CD8-positive, alpha-beta memory T cell (primary cell): ENCODE measurements at regions not wholly inside any gene's neighbourhood (a gene's known extent, or its start where the extent isn't known, plus 50 kb on each side); places are given as distances from the start of the nearest gene placed in this dataset.

Source experiments
- CTCF ChIA-PET: fragments of 350-600 bp; sonication (Branson Sonifier 250); formaldehyde crosslinking; loops from one replicate; lab custom pipeline; 2021; ENCODE audit warnings: antibody characterized with exemption; lab: Charles Lee
- POLR2A ChIA-PET: fragments of 350-600 bp; sonication (Branson Sonifier 250); formaldehyde crosslinking; loops from one replicate; lab custom pipeline; 2021; ENCODE audit warnings: antibody characterized with exemption; lab: Charles Lee
- DNase-seq, 5 donors: peaks; one replicate each; pipeline versions ENCODE4 v3.0.0 to v3.0.0-alpha.2; 2020 to 2022; ENCODE audit warnings: mixed read lengths in 1 of 5
- H3K27ac ChIP-seq: one replicate; pipeline ENCODE4 v1.7.0; 2013; ENCODE audit warnings: low read depth, mild to moderate bottlenecking, low read length, moderate library complexity
- H3K27me3 ChIP-seq: 2 replicates; pipeline ENCODE4 v1.7.0; 2013; ENCODE audit warnings: low read length, mild to moderate bottlenecking; ENCODE audit not compliant: insufficient read depth, poor library complexity, severe bottlenecking
- H3K36me3 ChIP-seq: 2 replicates; pipeline ENCODE4 v1.7.0; 2013; ENCODE audit warnings: mild to moderate bottlenecking, low read length, moderate library complexity; ENCODE audit not compliant: insufficient read depth
- H3K4me1 ChIP-seq: 2 replicates; pipeline ENCODE4 v1.7.0; 2013; ENCODE audit warnings: mild to moderate bottlenecking, low read length, moderate library complexity; ENCODE audit not compliant: insufficient read depth
- H3K4me3 ChIP-seq: 2 replicates; pipeline ENCODE4 v1.7.0; 2013; ENCODE audit warnings: mild to moderate bottlenecking, low read length
- H3K9me3 ChIP-seq: 2 replicates; pipeline ENCODE4 v1.7.0; 2013; ENCODE audit warnings: mild to moderate bottlenecking, low read length
- H3K27ac Mint-ChIP-seq, 8 donors: one replicate each; pipeline ENCODE4 v1.8.0; 2020 to 2021; ENCODE audit warnings: mixed read lengths in 8 of 8, mild to moderate bottlenecking in 6 of 8, inconsistent platforms in 3 of 8, moderate library complexity in 3 of 8
- H3K27me3 Mint-ChIP-seq, 2 donors: one replicate each; pipeline ENCODE4 v1.8.0; 2020 to 2021; ENCODE audit warnings: mixed read lengths in 2 of 2, mild to moderate bottlenecking in 1 of 2, moderate library complexity in 1 of 2
- H3K36me3 Mint-ChIP-seq, 3 donors: one replicate each; pipeline ENCODE4 v1.8.0; 2020 to 2021; ENCODE audit warnings: mixed read lengths in 3 of 3, inconsistent platforms in 1 of 3, mild to moderate bottlenecking in 1 of 3
- H3K4me1 Mint-ChIP-seq, 3 donors: one replicate each; pipeline ENCODE4 v1.8.0; 2020 to 2021; ENCODE audit warnings: mixed read lengths in 3 of 3, inconsistent platforms in 1 of 3, mild to moderate bottlenecking in 1 of 3
- H3K4me3 Mint-ChIP-seq, 7 donors: one replicate each; pipeline ENCODE4 v1.8.0; 2020 to 2021; ENCODE audit warnings: mixed read lengths in 7 of 7, mild to moderate bottlenecking in 6 of 7, moderate library complexity in 4 of 7, inconsistent platforms in 2 of 7
- H3K9me3 Mint-ChIP-seq, 5 donors: one replicate each; pipeline ENCODE4 v1.8.0; 2020 to 2022; ENCODE audit warnings: mixed read lengths in 5 of 5, mild to moderate bottlenecking in 3 of 5, moderate library complexity in 2 of 5, inconsistent platforms in 1 of 5

DNA sequence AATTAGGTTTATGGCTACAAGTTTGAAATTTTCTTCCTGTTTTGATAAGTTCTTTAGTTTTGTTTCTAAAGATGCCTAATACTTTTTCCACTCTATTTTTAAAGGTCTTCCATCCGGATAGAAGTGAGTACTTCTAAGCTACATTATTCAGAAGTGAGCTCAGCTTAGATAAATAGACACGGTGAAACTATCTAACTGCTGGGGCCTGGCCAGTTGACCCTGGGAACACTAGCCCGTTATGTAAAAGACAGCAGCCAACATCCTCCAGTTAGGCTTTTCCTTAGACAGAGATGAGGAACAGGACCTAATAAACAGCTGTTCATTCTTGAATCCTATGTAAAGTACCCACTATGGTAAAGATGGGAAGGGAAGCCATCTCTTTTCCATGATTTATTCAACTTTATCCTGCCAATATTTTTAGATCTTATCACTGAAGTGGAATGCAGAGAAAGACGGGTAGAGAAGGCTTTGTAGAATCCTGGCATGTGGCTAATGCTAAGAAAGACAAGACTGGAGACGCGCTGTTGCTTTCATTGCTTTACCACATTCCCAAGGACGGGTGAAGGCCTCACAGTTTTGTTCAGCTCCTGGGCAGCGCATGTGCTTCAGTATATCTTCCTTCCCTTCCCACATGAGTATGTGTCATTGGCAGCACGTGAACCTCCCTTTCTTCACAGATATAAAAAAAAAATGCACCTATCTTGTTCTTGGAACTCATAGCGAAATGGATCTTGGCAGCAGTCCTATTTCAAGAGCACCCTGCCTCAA lies 340.0 kb upstream of the MEOX2 start:
- no peak for DNase-seq
- Mint-ChIP-seq H3K4me3 (no peak overlapping the region), H3K9me3 (no peaks in the 10 kb centered on the region), H3K4me1 (no peaks in the 10 kb centered on the region), H3K27me3 (peaks cover 1 to 4% of the 10 kb centered on the region in 2 donors), H3K36me3 (no peaks in the 10 kb centered on the region), H3K27ac (no peak overlapping the region)
- Histone ChIP-seq H3K36me3 (no peaks in the 10 kb centered on the region), H3K9me3 (no peaks in the 10 kb centered on the region), H3K4me3 (no peak overlapping the region), H3K27ac (no peak overlapping the region), H3K4me1 (no peaks in the 10 kb centered on the region), H3K27me3 (no peaks in the 10 kb centered on the region)
- ChIA-PET POLR2A (no interaction called here), CTCF (no interaction called here)

DNA sequence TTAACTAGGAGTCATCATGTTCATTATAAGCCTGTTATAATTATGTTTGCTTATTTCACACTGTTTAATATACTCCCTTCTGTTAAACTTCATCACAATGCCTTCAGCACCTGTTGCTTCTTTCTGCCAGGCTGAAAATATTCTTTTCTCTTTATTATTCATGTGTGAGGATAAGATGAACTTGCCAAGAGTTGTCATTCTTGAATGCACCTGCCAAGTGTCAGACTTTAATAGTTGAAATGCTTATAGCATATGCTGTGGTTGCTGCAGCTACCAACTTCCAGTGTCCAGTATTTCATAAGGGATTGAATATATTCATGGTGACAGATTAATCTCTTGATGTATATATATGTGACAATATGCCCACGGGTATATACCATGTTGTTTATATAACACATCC lies 339.2 kb upstream of the MEOX2 start:
- ChIA-PET POLR2A (no interaction called here), CTCF (no interaction called here)
- Mint-ChIP-seq H3K9me3 (no peaks in the 10 kb centered on the region), H3K36me3 (no peaks in the 10 kb centered on the region), H3K27me3 (peaks cover 1 to 4% of the 10 kb centered on the region in 2 donors), H3K4me3 (no peak overlapping the region), H3K27ac (no peak overlapping the region), H3K4me1 (no peaks in the 10 kb centered on the region)
- no peaks in the 10 kb centered on the region for H3K9me3 ChIP-seq
- no peak for DNase-seq
- no peaks in the 10 kb centered on the region for H3K27me3 ChIP-seq
- H3K27ac ChIP-seq: no peak overlapping the region
- H3K4me1 ChIP-seq: no peaks in the 10 kb centered on the region
- H3K4me3 ChIP-seq: no peak overlapping the region
- H3K36me3 ChIP-seq: no peaks in the 10 kb centered on the region

DNA sequence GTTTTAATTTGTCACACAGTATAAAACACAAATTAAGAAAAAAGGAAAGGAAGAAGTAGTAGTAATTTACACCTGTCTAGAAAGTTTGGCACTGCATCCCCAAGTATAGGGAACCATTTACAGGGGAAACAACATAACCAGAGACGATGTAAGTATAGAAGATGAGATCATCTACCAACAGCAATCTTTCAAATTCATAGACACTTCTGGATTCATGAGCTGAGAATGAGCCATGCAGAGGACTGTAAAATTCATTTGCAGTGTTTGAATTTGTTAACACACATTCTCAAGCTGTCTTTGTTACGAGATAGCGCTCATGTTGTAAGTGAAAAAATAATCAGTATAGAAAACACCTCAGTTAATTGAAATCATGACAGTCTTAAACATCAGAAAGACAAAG lies 337.0 kb upstream of the MEOX2 start:
- no peak for DNase-seq
- POLR2A ChIA-PET: no interaction called here
- no peak overlapping the region for H3K4me3 Mint-ChIP-seq
- Histone ChIP-seq H3K4me3 (no peak overlapping the region), H3K4me1 (no peaks in the 10 kb centered on the region), H3K9me3 (no peaks in the 10 kb centered on the region), H3K27me3 (no peaks in the 10 kb centered on the region), H3K36me3 (no peaks in the 10 kb centered on the region), H3K27ac (no peak overlapping the region)
- no peaks in the 10 kb centered on the region for H3K4me1 Mint-ChIP-seq
- H3K9me3 Mint-ChIP-seq: peaks cover 0 to 2% (median 0%) of the 10 kb centered on the region in 5 donors
- H3K27me3 Mint-ChIP-seq: peaks cover 0 to 1% of the 10 kb centered on the region in 2 donors
- H3K27ac Mint-ChIP-seq: no peak overlapping the region
- CTCF ChIA-PET: no interaction called here
- no peaks in the 10 kb centered on the region for H3K36me3 Mint-ChIP-seq

DNA sequence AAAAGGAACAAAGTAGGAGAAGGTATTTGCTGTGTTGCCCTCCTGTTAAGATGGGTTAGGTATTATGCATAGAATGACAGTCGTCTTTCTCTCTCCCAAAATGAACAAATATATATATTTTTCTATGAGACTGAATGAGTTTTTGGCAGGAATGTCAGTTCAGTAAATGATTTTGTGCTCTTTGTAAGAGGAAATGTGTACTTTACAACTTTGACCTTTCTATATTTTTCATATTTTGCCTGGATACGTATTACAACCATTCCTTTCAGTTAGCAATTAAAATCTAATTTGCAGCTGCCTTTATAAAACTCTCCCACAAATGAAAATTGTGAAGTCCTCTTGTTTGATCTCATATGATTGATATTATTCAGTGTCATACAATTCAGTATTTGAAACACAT lies 336.6 kb upstream of the MEOX2 start:
- no peaks in the 10 kb centered on the region for H3K4me1 Mint-ChIP-seq
- H3K27ac Mint-ChIP-seq: no peak overlapping the region
- no peak for DNase-seq
- H3K4me3 Mint-ChIP-seq: no peak overlapping the region
- POLR2A ChIA-PET: no interaction called here
- Histone ChIP-seq H3K4me3 (no peak overlapping the region), H3K27ac (no peak overlapping the region), H3K9me3 (no peaks in the 10 kb centered on the region), H3K36me3 (no peaks in the 10 kb centered on the region), H3K27me3 (no peaks in the 10 kb centered on the region), H3K4me1 (no peaks in the 10 kb centered on the region)
- CTCF ChIA-PET: no interaction called here
- H3K9me3 Mint-ChIP-seq: peaks cover 0 to 2% (median 0%) of the 10 kb centered on the region in 5 donors
- peaks cover 0 to 1% of the 10 kb centered on the region in 2 donors for H3K27me3 Mint-ChIP-seq
- no peaks in the 10 kb centered on the region for H3K36me3 Mint-ChIP-seq

DNA sequence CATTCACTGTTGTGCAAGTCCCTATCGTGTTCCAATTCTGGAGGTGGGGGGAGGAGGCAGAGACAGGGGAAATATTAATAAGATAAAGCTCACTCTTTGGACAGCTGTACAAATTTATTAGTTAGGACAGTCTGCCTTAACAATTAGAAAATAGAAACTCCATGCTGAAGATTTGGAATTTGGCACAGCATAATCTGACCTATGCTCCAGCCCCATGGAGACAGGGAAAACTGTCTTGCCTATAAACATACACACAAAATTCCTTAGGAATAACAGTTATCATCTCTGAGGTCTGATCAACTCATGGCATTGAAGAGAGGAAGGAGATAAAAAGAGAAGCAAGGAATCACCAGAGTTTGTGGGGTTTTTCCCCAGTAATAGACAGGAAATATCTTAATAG lies 335.4 kb upstream of the MEOX2 start:
- no peak for DNase-seq
- Histone ChIP-seq H3K36me3 (no peaks in the 10 kb centered on the region), H3K27me3 (no peaks in the 10 kb centered on the region), H3K9me3 (no peaks in the 10 kb centered on the region), H3K4me1 (no peaks in the 10 kb centered on the region), H3K4me3 (no peak overlapping the region), H3K27ac (no peak overlapping the region)
- H3K4me3 Mint-ChIP-seq: no peak overlapping the region
- H3K27ac Mint-ChIP-seq: no peak overlapping the region
- ChIA-PET POLR2A (no interaction called here), CTCF (interaction anchor here (0.6 kb wide), 1 partner anchor 639 kb away, joined by 4 read pairs; no protein-coding TSS in a partner anchor)
- H3K9me3 Mint-ChIP-seq: peaks cover 0 to 2% (median 0%) of the 10 kb centered on the region in 5 donors
- peaks cover 0 to 1% of the 10 kb centered on the region in 2 donors for H3K27me3 Mint-ChIP-seq
- H3K4me1 Mint-ChIP-seq: no peaks in the 10 kb centered on the region
- no peaks in the 10 kb centered on the region for H3K36me3 Mint-ChIP-seq

- Mint-ChIP-seq H3K4me3 (no peak overlapping the region), H3K27ac (no peak overlapping the region), H3K9me3 (peaks cover 0 to 2% (median 0%) of the 10 kb centered on the region in 5 donors), H3K27me3 (no peaks in the 10 kb centered on the region), H3K36me3 (no peaks in the 10 kb centered on the region), H3K4me1 (no peaks in the 10 kb centered on the region)
- Histone ChIP-seq H3K27me3 (no peaks in the 10 kb centered on the region), H3K27ac (no peak overlapping the region), H3K9me3 (no peaks in the 10 kb centered on the region), H3K4me3 (no peak overlapping the region), H3K4me1 (no peaks in the 10 kb centered on the region), H3K36me3 (no peaks in the 10 kb centered on the region)
- ChIA-PET CTCF (no interaction called here), POLR2A (no interaction called here)
- DNase-seq: no peak
These were observed 329.5 kb upstream of the MEOX2 start for GRCh38 chr7:16015981-16016380.

GRCh38 chr7:16014031-16014430 lies 327.5 kb upstream of the MEOX2 start:
- DNase-seq: no peak
- no peaks in the 10 kb centered on the region for H3K4me1 Mint-ChIP-seq
- Histone ChIP-seq H3K27ac (no peak overlapping the region), H3K4me3 (no peak overlapping the region), H3K9me3 (no peaks in the 10 kb centered on the region), H3K36me3 (no peaks in the 10 kb centered on the region), H3K4me1 (no peaks in the 10 kb centered on the region), H3K27me3 (no peaks in the 10 kb centered on the region)
- ChIA-PET POLR2A (no interaction called here), CTCF (no interaction called here)
- no peaks in the 10 kb centered on the region for H3K27me3 Mint-ChIP-seq
- no peak overlapping the region for H3K27ac Mint-ChIP-seq
- H3K36me3 Mint-ChIP-seq: no peaks in the 10 kb centered on the region
- peaks cover 0 to 3% (median 0%) of the 10 kb centered on the region in 5 donors for H3K9me3 Mint-ChIP-seq
- no peak overlapping the region for H3K4me3 Mint-ChIP-seq

DNA sequence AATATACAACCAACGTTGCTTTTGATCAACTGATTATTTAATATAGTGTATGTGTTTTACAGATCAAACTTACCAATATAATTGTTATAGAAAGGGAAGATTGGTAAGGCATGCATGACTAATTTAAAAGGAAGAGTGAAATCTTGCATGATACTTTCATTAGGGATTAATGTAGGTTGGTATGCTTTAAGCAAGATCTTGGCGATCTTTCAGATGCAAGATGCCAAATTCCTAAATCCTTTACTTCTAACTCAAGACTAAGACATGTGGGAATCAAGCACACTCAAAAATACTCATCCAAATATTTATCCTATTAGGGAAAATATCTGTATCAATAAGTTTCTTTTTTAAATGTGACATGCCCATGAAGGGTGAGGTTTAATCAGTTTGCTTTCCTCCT lies 321.4 kb upstream of the MEOX2 start:
- H3K36me3 Mint-ChIP-seq: no peaks in the 10 kb centered on the region
- no peak overlapping the region for H3K27ac ChIP-seq
- no peak overlapping the region for H3K4me3 ChIP-seq
- H3K27me3 ChIP-seq: no peaks in the 10 kb centered on the region
- no peak for DNase-seq
- peaks cover 0 to 3% (median 0%) of the 10 kb centered on the region in 5 donors for H3K9me3 Mint-ChIP-seq
- no peaks in the 10 kb centered on the region for H3K4me1 Mint-ChIP-seq
- H3K4me1 ChIP-seq: no peaks in the 10 kb centered on the region
- H3K27me3 Mint-ChIP-seq: no peaks in the 10 kb centered on the region
- CTCF ChIA-PET: no interaction called here
- no peak overlapping the region for H3K4me3 Mint-ChIP-seq
- no peaks in the 10 kb centered on the region for H3K36me3 ChIP-seq
- POLR2A ChIA-PET: no interaction called here
- no peaks in the 10 kb centered on the region for H3K9me3 ChIP-seq
- no peak overlapping the region for H3K27ac Mint-ChIP-seq
